Muscle of leg (tissue), 3 donors: ENCODE measurements at regions not wholly inside any gene's neighbourhood (a gene's known extent, or its start where the extent isn't known, plus 50 kb on each side); places are given as distances from the start of the nearest gene placed in this dataset.
A peak's percentile ranks its signal among the peaks of the same experiment; 100 is the strongest.

Experiments
- DNase-seq: peaks from one replicate; pipeline ENCODE4 v3.0.0; 2013
- H3K27ac ChIP-seq: one replicate; pipeline ENCODE4 v1.5.1; 2013; ENCODE audit warnings: mild to moderate bottlenecking, low read length, control low read depth
- H3K27me3 ChIP-seq: one replicate; pipeline ENCODE4 v1.6.1; 2013; ENCODE audit warnings: low read length; ENCODE audit not compliant: control insufficient read depth, insufficient read depth
- H3K36me3 ChIP-seq: one replicate; pipeline ENCODE4 v1.6.1; 2013; ENCODE audit warnings: low read length; ENCODE audit not compliant: control insufficient read depth, insufficient read depth
- H3K4me1 ChIP-seq: one replicate; pipeline ENCODE4 v1.6.1; 2013; ENCODE audit warnings: low read length; ENCODE audit not compliant: control insufficient read depth, insufficient read depth
- H3K4me3 ChIP-seq: one replicate; pipeline ENCODE4 v1.5.1; 2013; ENCODE audit warnings: low read length, control low read depth
- H3K9me3 ChIP-seq: replicated peaks from 2 replicates; pipeline ENCODE4 v1.6.1; 2013; ENCODE audit warnings: low read depth, low read length; ENCODE audit not compliant: control insufficient read depth
- WGBS: methylation state at CpG from one replicate; pipeline ENCODE4 v1.1.5; 2013; ENCODE audit warnings: missing lambda C conversion rate; ENCODE audit not compliant: insufficient coverage; 5-methylcytosine and 5-hydroxymethylcytosine counted together

- Histone ChIP-seq H3K27ac (no peak overlapping the region), H3K4me1 (peaks cover 9% of the 10 kb centered on the region), H3K27me3 (no peaks in the 10 kb centered on the region), H3K9me3 (no peaks in the 10 kb centered on the region), H3K36me3 (peaks cover 10% of the 10 kb centered on the region), H3K4me3 (no peak overlapping the region)
- DNase-seq = peak; percentile 68
- WGBS = no CpG with 5 or more reads among the region's 3 CpGs
Observed at GRCh38 chr1:198901266-198901665, 262.4 kb downstream of the PTPRC start.

GRCh38 chr1:198902655-198903054 lies 263.8 kb downstream of the PTPRC start:
- Histone ChIP-seq H3K4me1 (peaks cover 9% of the 10 kb centered on the region), H3K27ac (peak overlapping the region; percentile 82), H3K27me3 (no peaks in the 10 kb centered on the region), H3K36me3 (peaks cover 10% of the 10 kb centered on the region), H3K4me3 (no peak overlapping the region), H3K9me3 (no peaks in the 10 kb centered on the region)
- WGBS = no CpG with 5 or more reads among the region's 5 CpGs
- peak; percentile 54 for DNase-seq

- H3K36me3 ChIP-seq = peaks cover 10% of the 10 kb centered on the region
- no peaks in the 10 kb centered on the region for H3K9me3 ChIP-seq
- H3K4me1 ChIP-seq = peaks cover 9% of the 10 kb centered on the region
- H3K4me3 ChIP-seq = no peak overlapping the region
- WGBS = 20% methylated on average over 2 of the region's 3 CpGs
- no peaks in the 10 kb centered on the region for H3K27me3 ChIP-seq
- peak overlapping the region; percentile 82 for H3K27ac ChIP-seq
- peak; percentile 86 for DNase-seq
Observed at GRCh38 chr1:198903203-198903602, 264.4 kb downstream of the PTPRC start.

- Histone ChIP-seq H3K27me3 (no peaks in the 10 kb centered on the region), H3K9me3 (no peaks in the 10 kb centered on the region), H3K4me3 (no peak overlapping the region), H3K27ac (peak overlapping the region; percentile 82), H3K4me1 (peaks cover 9% of the 10 kb centered on the region), H3K36me3 (peaks cover 10% of the 10 kb centered on the region)
- WGBS = 17% methylated on average over 1 of the region's 3 CpGs
- peak; percentile 66 for DNase-seq
Observed at GRCh38 chr1:198903621-198904020, 264.8 kb downstream of the PTPRC start.

- no peaks in the 10 kb centered on the region for H3K27me3 ChIP-seq
- H3K36me3 ChIP-seq = peaks cover 9% of the 10 kb centered on the region
- WGBS = no CpG with 5 or more reads among the region's 2 CpGs
- no peak overlapping the region for H3K4me3 ChIP-seq
- H3K9me3 ChIP-seq = no peaks in the 10 kb centered on the region
- peak overlapping the region; percentile 82 for H3K27ac ChIP-seq
- DNase-seq = peak; percentile 68
- H3K4me1 ChIP-seq = peaks cover 9% of the 10 kb centered on the region
Observed at GRCh38 chr1:198904321-198904720, 265.5 kb downstream of the PTPRC start.

GRCh38 chr1:198906739-198907422 lies 268.0 kb downstream of the PTPRC start:
- H3K27me3 ChIP-seq = no peaks in the 10 kb centered on the region
- no peak for DNase-seq
- H3K9me3 ChIP-seq = no peaks in the 10 kb centered on the region
- H3K4me1 ChIP-seq = peaks cover 7% of the 10 kb centered on the region
- H3K36me3 ChIP-seq = no peaks in the 10 kb centered on the region
- WGBS = no CpG with 5 or more reads among the region's 4 CpGs
- H3K4me3 ChIP-seq = no peak overlapping the region
- no peak overlapping the region for H3K27ac ChIP-seq

- Histone ChIP-seq H3K9me3 (no peaks in the 10 kb centered on the region), H3K4me1 (peaks cover 7% of the 10 kb centered on the region), H3K27me3 (no peaks in the 10 kb centered on the region), H3K36me3 (no peaks in the 10 kb centered on the region), H3K4me3 (no peak overlapping the region), H3K27ac (no peak overlapping the region)
- no CpG with 5 or more reads among the region's 3 CpGs for WGBS
- DNase-seq = no peak
Observed at GRCh38 chr1:198907423-198907746, 268.5 kb downstream of the PTPRC start.

GRCh38 chr1:198908995-198909394 lies 270.2 kb downstream of the PTPRC start:
- DNase-seq = no peak
- Histone ChIP-seq H3K36me3 (no peaks in the 10 kb centered on the region), H3K27me3 (no peaks in the 10 kb centered on the region), H3K4me3 (no peak overlapping the region), H3K4me1 (no peaks in the 10 kb centered on the region), H3K27ac (no peak overlapping the region), H3K9me3 (no peaks in the 10 kb centered on the region)
- 85% methylated on average over 2 of the region's 3 CpGs for WGBS

GRCh38 chr1:198909973-198910372 lies 271.1 kb downstream of the PTPRC start:
- H3K4me3 ChIP-seq = no peak overlapping the region
- no peak overlapping the region for H3K27ac ChIP-seq
- no peaks in the 10 kb centered on the region for H3K9me3 ChIP-seq
- no peaks in the 10 kb centered on the region for H3K36me3 ChIP-seq
- H3K4me1 ChIP-seq = no peaks in the 10 kb centered on the region
- DNase-seq = no peak
- H3K27me3 ChIP-seq = no peaks in the 10 kb centered on the region
- WGBS = no CpG with 5 or more reads among the region's 2 CpGs

- no peaks in the 10 kb centered on the region for H3K36me3 ChIP-seq
- H3K4me1 ChIP-seq = no peaks in the 10 kb centered on the region
- WGBS = 50% methylated on average over 1 of the region's 2 CpGs
- H3K9me3 ChIP-seq = no peaks in the 10 kb centered on the region
- no peaks in the 10 kb centered on the region for H3K27me3 ChIP-seq
- DNase-seq = no peak
- H3K4me3 ChIP-seq = no peak overlapping the region
- no peak overlapping the region for H3K27ac ChIP-seq
Observed at GRCh38 chr1:198910816-198911215, 272.0 kb downstream of the PTPRC start.

- no peak overlapping the region for H3K4me3 ChIP-seq
- H3K27ac ChIP-seq = no peak overlapping the region
- H3K27me3 ChIP-seq = no peaks in the 10 kb centered on the region
- WGBS = no CpG with 5 or more reads among the region's 1 CpG
- no peaks in the 10 kb centered on the region for H3K36me3 ChIP-seq
- H3K4me1 ChIP-seq = peaks cover 2% of the 10 kb centered on the region
- DNase-seq = no peak
- H3K9me3 ChIP-seq = no peaks in the 10 kb centered on the region
Observed at GRCh38 chr1:198912046-198912445, 273.2 kb downstream of the PTPRC start.
